PC-9 (cell line): ENCODE measurements at regions not wholly inside any gene's neighbourhood (a gene's known extent, or its start where the extent isn't known, plus 50 kb on each side); places are given as distances from the start of the nearest gene placed in this dataset.

Source experiments
- BruUV-seq: library from RNA; stranded (reverse); fragments of 400-500 nt; replicated peaks from 2 replicates; lab custom pipeline; 2021; lab: Mats Ljungman, UMichigan
- CTCF ChIA-PET: fragments of 300-600 bp; sonication (Branson Sonifier 250); formaldehyde crosslinking; loops from one replicate; lab custom pipeline; 2022; ENCODE audit warnings: antibody characterized with exemption; lab: Charles Lee
- POLR2A ChIA-PET: fragments of 300-600 bp; sonication (Branson Sonifier 250); formaldehyde crosslinking; loops from one replicate; lab custom pipeline; 2022; ENCODE audit warnings: antibody characterized with exemption; ENCODE audit not compliant: unreplicated experiment; lab: Charles Lee
- DNase-seq, 2 experiments: peaks; one replicate each; pipeline versions ENCODE4 v3.0.0 to v3.0.0-alpha.2; 2015 to 2022; ENCODE audit warnings: mixed read lengths in 1 of 2
- H2AFZ ChIP-seq: fragments of 200-600 bp; sonication (generic); 2 replicates; pipeline ENCODE4 v1.8.1; 2017; ENCODE audit warnings: antibody characterized with exemption
- H3F3A ChIP-seq: fragments of 200-600 bp; sonication (generic); 2 replicates; pipeline ENCODE4 v1.8.1; 2017; ENCODE audit warnings: antibody characterized with exemption, mild to moderate bottlenecking, low read depth; ENCODE audit not compliant: insufficient read depth
- H3K27ac ChIP-seq: fragments of 200-600 bp; sonication (generic); 2 replicates; pipeline ENCODE4 v1.6.1; 2016; ENCODE audit warnings: mixed run types
- H3K27me3 ChIP-seq: fragments of 200-600 bp; sonication (generic); 2 replicates; pipeline ENCODE4 v1.6.1; 2016; ENCODE audit warnings: low read depth, mixed run types; ENCODE audit not compliant: insufficient read depth
- H3K36me3 ChIP-seq: fragments of 200-600 bp; sonication (generic); 2 replicates; pipeline ENCODE4 v1.6.1; 2016; ENCODE audit warnings: low read depth, mixed run types
- H3K4me1 ChIP-seq: fragments of 200-600 bp; sonication (generic); replicated peaks from 2 replicates; pipeline ENCODE4 v1.6.1; 2016; ENCODE audit warnings: mixed run types; ENCODE audit not compliant: insufficient read depth
- H3K4me2 ChIP-seq: fragments of 200-600 bp; sonication (generic); 2 replicates; pipeline ENCODE4 v1.6.1; 2017; ENCODE audit warnings: mixed run types
- H3K4me3 ChIP-seq: fragments of 200-600 bp; sonication (generic); 2 replicates; pipeline ENCODE4 v1.6.1; 2016; ENCODE audit warnings: mixed run types
- H3K79me2 ChIP-seq: fragments of 200-600 bp; sonication (generic); 2 replicates; pipeline ENCODE4 v1.6.1; 2017; ENCODE audit warnings: low read depth, mixed run types
- H3K9me2 ChIP-seq: fragments of 200-600 bp; sonication (generic); 2 replicates; pipeline ENCODE4 v1.8.1; 2017; ENCODE audit warnings: mild to moderate bottlenecking; ENCODE audit not compliant: insufficient read depth
- H3K9me3 ChIP-seq: fragments of 200-600 bp; sonication (generic); 2 replicates; pipeline ENCODE4 v1.8.1; 2016; ENCODE audit warnings: low read depth; ENCODE audit not compliant: insufficient read depth
- H4K20me1 ChIP-seq: fragments of 200-600 bp; sonication (generic); 2 replicates; pipeline ENCODE4 v1.8.1; 2017; ENCODE audit not compliant: insufficient read depth
- EZH2 ChIP-seq: fragments of 200-600 bp; sonication (generic); IDR thresholded peaks from 2 replicates; pipeline ENCODE4 v1.8.0; 2017; ENCODE audit warnings: antibody characterized with exemption, low read depth
- intact Hi-C: fragments of 100-400 bp; cut with micrococcal nuclease; formaldehyde crosslinking; loops from one replicate; pipeline ENCODE4 v1.10.0; 2022; ENCODE audit not compliant: unreplicated experiment
- TF ChIP-seq, protein P1 (sequence below): fragments of 200-600 bp; sonication (generic); conservative IDR thresholded peaks from 2 replicates; pipeline ENCODE4 v1.6.1; 2017; ENCODE audit warnings: mixed run types, antibody characterized with exemption, mild to moderate bottlenecking, moderate library complexity

DNA sequence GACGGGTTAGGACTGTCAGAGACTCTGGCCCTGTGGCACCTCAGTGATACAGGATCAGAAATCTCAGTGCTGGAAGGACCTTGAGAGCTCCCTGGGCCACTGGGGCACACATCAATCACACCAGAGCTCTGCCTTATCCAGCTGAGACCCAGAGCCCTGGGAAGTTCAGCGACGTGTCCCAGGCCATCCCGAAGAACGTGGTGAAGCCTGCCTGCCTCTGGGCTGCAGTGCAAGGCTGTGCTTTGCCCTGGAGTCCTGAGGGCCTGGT, 79.8 kb upstream of the MGMT start:
- H3K27ac ChIP-seq = no peak overlapping the region
- no peaks in the 10 kb centered on the region for H4K20me1 ChIP-seq
- intact Hi-C loops = no loop called here
- H3K4me1 ChIP-seq = no peaks in the 10 kb centered on the region
- no peak overlapping the region for H3K4me3 ChIP-seq
- no peak for TF ChIP-seq EZH2
- TF ChIP-seq, protein P1, sequence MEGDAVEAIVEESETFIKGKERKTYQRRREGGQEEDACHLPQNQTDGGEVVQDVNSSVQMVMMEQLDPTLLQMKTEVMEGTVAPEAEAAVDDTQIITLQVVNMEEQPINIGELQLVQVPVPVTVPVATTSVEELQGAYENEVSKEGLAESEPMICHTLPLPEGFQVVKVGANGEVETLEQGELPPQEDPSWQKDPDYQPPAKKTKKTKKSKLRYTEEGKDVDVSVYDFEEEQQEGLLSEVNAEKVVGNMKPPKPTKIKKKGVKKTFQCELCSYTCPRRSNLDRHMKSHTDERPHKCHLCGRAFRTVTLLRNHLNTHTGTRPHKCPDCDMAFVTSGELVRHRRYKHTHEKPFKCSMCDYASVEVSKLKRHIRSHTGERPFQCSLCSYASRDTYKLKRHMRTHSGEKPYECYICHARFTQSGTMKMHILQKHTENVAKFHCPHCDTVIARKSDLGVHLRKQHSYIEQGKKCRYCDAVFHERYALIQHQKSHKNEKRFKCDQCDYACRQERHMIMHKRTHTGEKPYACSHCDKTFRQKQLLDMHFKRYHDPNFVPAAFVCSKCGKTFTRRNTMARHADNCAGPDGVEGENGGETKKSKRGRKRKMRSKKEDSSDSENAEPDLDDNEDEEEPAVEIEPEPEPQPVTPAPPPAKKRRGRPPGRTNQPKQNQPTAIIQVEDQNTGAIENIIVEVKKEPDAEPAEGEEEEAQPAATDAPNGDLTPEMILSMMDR = no peak
- DNase-seq = no peak
- H3K9me3 ChIP-seq = no peaks in the 10 kb centered on the region
- ChIA-PET CTCF (no interaction called here), POLR2A (no interaction called here)
- no peak overlapping the region for H2AFZ ChIP-seq
- H3F3A ChIP-seq = no peaks in the 10 kb centered on the region
- H3K4me2 ChIP-seq = no peak overlapping the region
- H3K36me3 ChIP-seq = no peaks in the 10 kb centered on the region
- H3K27me3 ChIP-seq = peaks cover 42% of the 10 kb centered on the region
- no peaks in the 10 kb centered on the region for H3K9me2 ChIP-seq
- no peaks in the 10 kb centered on the region for H3K79me2 ChIP-seq
- BruUV-seq = no TSS peak

- Histone ChIP-seq H3F3A (no peaks in the 10 kb centered on the region), H3K9me3 (no peaks in the 10 kb centered on the region), H3K27me3 (peaks cover 47% of the 10 kb centered on the region), H3K79me2 (no peaks in the 10 kb centered on the region), H3K4me1 (no peaks in the 10 kb centered on the region), H3K36me3 (no peaks in the 10 kb centered on the region), H4K20me1 (no peaks in the 10 kb centered on the region), H2AFZ (no peak overlapping the region), H3K9me2 (no peaks in the 10 kb centered on the region), H3K4me2 (no peak overlapping the region), H3K27ac (no peak overlapping the region), H3K4me3 (no peak overlapping the region)
- no peak for TF ChIP-seq EZH2
- TF ChIP-seq, protein P1 = no peak
- ChIA-PET POLR2A (no interaction called here), CTCF (no interaction called here)
- BruUV-seq = no TSS peak
- DNase-seq = no peak
- intact Hi-C loops = no loop called here
Observed at GRCh38 chr10:129388435-129388834, 78.6 kb upstream of the MGMT start.

DNA sequence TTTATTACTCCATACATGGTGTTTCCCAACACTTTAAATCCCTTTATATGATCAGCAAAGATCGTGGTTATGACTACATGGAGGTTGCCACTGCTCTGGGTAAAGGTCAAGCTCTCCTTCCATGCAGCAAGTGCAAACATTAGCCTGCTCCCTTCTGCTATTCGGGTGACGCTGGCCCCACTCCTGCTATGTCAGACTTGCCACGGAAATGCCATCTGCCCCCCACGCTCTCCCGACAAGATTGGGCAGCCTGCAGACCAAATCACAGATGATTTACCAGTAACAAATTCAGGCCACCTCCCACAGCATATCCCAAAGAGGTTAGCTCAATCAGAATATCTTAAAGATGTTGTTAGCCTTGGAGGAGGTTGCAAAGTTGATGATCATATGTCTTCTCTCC, 77.8 kb upstream of the MGMT start:
- DNase-seq = no peak
- Histone ChIP-seq H2AFZ (no peak overlapping the region), H3K36me3 (no peaks in the 10 kb centered on the region), H3K9me2 (no peaks in the 10 kb centered on the region), H4K20me1 (no peaks in the 10 kb centered on the region), H3F3A (no peaks in the 10 kb centered on the region), H3K4me3 (no peak overlapping the region), H3K4me2 (no peak overlapping the region), H3K27me3 (peaks cover 54% of the 10 kb centered on the region), H3K9me3 (no peaks in the 10 kb centered on the region), H3K4me1 (no peaks in the 10 kb centered on the region), H3K79me2 (no peaks in the 10 kb centered on the region), H3K27ac (no peak overlapping the region)
- no TSS peak for BruUV-seq
- ChIA-PET CTCF (no interaction called here), POLR2A (no interaction called here)
- TF ChIP-seq, protein P1 = no peak
- no peak for TF ChIP-seq EZH2
- intact Hi-C loops = no loop called here
